OCI-M2 (cell line): ENCODE measurements at regions not wholly inside any gene's neighbourhood (a gene's known extent, or its start where the extent isn't known, plus 50 kb on each side); places are given as distances from the start of the nearest gene placed in this dataset.

Experiments used
- DNase-seq: peaks from one replicate; lab custom pipeline; 2025; ENCODE audit not compliant: unreplicated experiment; lab: John Stamatoyannopoulos, UW

GRCh38 chr2:120785228-120785966 is 49.7 kb downstream of the GLI2 start:
- no peak for DNase-seq

- no peak for DNase-seq
Measured at GRCh38 chr2:120786038-120786960, 50.6 kb downstream of the GLI2 start.

- no peak for DNase-seq
Measured at GRCh38 chr2:120787111-120787821, 51.6 kb downstream of the GLI2 start.

DNA sequence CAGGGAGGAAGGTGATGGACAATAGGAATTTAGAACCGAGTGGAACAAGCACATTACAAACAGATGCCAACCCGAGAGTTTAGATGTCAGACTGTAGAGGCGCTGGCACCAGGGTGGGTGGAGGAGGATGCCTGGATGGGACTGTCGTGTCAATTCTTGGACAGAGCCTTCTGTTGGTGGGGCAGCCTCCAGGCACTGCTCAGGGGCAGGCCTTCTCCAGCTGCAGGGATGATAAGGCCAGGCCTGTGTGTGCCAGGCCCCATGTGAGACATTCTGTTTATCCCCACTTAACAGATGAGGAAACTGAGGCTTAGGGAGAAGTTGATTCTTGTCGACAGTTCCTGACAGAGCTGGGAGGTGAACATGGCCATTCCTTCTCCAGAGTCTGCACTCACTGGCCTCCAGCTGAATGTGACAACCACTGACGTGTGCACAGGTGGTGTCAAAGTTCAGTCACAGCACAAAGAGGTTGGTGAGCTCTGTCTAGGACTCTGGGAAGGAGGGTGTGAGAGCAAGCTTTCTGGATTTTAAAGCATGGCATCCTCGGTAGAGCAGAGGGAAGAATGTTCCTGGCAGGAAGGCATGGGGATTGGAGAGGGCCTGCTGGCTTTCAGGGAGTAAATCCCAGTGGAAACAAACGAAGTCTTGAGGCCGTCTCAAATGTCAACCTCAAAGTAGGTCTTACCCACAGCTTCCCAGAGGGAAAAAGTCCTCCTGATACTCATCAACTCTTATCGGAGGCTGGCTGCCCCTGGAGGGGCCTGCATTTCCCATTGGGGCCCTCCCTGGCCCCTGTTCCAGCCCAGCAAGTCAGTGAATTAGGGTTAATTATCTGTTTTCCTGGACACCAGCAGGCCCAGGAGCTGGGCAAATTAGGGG is 52.4 kb downstream of the GLI2 start:
- DNase-seq = no peak

DNA sequence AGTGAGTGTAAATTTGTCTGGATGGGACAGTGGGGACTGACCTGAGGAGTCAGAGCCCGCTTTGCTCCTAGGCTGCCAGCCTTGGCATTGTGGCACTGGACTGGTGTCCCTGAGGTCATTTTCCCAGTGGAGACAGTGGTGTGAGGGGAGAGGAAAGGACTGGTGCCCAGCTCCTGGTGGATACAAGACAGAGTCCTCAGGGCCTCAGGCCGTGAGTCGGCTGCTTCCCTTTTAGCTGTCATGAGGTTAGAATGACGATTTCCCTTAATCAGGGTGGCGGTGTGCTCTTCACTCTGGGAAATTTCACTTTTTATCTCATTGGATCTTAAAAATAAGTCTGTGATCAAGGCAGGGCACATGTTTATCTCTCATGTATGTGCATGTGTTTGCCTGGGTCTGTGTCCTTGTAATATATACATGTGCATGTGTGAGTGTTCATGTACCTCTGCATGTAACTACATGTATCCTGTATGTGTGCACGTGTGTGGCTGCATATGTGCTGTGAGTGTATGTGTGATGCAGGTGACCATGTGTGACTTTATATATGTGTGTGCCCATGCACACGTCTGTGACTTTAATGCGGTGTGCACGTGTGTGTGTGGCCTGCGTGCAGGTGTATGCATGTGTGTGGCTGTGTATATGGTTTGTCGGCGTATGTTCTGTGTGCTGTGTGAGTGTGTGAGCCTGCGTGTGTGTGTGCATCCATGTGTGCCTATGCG is 55.7 kb downstream of the GLI2 start:
- DNase-seq = no peak

DNA sequence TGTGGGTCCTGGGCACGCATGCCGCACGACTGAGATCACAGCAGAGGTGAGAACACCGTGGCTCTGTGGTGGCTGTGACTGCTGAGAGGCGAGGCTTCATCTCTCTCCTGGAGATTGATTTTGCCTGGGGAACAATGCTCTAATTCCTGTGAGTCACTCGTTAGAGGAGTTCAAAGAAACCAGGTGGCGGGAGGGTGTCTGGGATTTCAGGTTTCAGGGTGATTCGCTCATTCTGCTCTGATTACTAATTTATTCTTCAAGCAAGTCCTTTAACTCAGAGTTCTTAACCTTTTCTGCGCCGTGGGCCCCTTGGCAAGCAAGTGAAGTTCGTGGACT is 56.3 kb downstream of the GLI2 start:
- DNase-seq = no peak

DNA sequence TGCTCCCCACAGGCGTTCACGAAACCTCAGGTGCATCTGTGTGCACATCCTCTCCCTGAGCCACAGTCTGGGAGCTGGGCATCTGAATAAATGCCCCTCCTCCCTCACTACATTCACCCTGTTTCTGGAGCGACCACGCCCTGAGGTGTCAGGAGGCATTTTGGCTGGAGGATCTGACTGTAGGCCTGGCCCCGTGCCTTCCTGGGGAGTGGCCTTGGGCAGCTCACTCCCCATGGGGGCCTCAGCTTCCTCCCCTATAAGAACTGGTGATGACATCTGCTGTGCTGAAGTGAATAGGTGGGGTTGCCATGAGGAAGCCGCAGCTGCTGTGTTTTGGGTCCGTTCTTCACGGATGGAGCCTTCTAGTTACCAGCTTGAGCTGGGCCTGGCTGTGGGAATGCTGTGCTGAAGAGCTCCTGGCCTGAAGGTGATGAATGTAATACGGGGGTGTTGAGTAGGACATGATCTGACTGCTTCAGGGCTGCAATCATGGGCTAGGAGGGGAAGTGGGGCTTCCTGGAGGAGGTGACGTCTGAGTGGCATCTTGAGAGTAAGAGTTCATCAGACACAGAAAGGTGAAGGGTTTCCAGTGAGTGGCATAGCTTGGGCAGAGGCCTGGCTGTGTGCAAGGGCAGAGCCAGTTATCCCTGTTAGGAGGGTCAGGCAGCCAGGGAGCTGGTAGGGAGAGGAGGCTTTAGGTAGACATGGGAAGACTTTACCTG is 58.2 kb downstream of the GLI2 start:
- DNase-seq = no peak

DNA sequence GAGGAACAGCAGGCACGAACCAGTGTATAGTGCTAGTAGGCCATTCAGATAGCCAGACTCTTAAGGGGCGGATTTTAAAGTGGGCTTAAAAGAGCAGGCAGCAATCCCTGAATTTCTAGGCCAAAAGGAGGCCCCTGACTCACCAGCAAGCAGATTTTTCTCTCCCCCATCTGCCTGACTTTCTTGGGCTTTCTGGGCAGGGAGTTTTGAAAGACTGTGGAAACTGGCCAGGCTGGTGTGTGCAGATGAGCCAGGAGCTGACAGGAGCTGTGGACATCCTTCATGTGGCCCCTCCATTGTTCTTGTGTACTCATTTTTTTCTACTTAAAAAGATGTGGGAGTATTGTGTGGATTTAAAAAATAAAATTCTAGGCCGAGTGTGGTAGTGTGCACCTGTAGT is 59.0 kb downstream of the GLI2 start:
- no peak for DNase-seq

- DNase-seq = no peak
Measured at GRCh38 chr2:120796094-120796493, 60.4 kb downstream of the GLI2 start.

- no peak for DNase-seq
Measured at GRCh38 chr2:120797421-120798221, 62.0 kb downstream of the GLI2 start.

DNA sequence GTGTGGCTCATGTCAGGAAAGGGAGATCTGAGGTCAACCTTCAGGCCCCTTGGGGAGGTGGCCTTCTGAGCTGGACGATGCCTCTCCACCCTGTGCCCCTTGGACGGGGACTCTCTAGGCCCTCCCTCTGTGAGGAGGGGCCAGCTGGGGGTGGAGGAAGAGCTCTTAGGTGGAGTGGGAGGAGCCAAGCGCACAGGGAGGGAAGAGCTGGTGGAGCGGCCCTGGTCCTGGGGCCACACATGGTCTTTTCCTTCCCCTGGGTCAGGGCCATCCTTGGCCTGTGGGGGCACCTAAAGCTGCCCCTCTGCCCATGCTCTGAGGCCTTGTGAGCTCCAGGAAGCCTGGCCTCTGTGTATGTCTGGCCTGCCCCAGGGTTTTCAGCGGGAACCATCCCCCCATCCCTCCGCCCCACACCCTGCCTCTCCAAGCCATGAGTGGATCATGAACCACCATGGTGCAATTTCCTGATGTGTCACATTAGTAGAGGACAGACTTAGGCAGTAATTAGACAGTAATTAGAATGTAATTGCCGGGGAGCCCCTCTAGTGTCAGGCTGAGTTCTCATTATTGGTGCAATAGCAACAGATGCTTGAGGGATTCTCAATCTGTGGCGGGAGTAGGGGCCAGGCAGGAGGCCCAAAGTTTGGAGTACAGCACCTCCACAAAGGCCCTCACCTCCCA is 63.0 kb downstream of the GLI2 start:
- DNase-seq = no peak

DNA sequence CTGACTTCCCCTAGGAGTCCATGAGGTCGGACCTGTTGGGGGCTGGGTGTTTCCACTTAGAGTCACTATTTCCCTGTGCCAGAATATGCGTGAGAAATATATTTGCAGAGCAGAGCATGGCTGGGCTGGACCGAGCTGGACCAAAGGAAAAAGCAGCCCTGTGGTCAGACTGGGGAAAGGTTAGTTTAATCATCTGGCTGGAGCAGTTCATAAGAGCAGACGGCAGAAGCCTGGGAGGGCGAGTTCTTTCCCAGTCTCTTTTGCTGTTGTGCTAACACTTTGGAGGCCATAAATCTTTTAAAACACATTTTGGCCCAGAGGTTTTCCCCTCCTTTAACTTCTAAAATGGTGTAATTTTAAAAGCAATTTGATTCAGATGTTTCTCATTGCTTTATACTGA is 66.5 kb downstream of the GLI2 start:
- DNase-seq = no peak

DNA sequence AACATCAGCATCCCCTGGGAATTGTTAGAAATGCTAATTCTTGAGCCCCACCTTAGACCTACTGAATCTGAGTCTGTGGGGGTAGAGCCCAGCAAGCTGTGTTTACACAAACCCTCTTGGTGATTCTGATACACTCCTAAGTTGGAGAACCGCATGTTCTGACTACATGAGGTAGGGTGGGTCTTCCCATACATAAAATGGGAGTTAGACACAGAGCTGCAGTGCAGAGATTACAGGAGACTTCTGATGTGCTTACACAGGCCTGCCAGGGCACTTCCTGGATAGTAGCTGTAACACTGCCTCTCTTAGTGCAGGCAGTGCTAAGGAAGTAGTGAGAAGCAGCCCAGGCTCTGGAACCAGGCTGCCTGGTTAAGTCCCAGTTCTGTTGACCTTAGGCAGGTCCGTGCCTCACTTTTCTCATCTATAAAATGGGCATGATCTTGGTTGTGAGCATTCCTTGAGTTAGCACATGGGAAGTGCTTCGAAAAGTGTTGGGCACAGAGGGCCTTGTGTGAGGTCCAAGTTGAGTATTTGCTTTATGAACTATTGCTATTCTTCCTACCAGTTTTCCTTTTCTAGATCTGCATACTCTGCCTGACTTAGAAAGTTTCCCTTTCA is 67.3 kb downstream of the GLI2 start:
- DNase-seq = no peak

DNA sequence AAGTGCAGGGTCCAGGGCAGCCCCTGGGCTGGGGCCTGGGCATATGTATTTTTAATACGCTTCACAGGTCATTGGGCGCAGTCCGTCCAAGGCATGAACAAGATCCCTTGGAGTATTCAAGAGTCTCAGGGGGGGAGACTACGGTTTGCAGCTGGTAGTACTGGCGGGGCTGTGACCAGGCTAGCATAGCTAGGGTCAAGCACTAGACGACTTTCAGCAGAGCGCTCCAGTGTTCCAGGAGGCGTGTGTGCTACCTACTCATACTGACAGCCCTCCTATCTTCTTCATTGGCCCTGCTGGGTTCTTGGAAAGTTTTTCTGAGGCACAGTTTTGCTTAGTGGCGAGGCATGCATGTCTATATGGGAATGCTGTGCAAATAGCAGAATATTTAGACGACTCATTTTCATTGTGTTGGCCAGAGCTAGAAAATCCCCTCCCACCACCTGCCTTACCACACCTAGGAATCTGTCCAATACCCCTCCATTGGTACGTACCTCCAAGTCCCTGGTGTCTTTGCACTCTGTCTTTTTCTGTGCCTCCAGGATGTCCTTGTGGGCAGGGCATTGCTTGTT is 68.2 kb downstream of the GLI2 start:
- DNase-seq = no peak

GRCh38 chr2:120804459-120804858 is 68.8 kb downstream of the GLI2 start:
- no peak for DNase-seq

- no peak for DNase-seq
Measured at GRCh38 chr2:120805011-120805410, 69.3 kb downstream of the GLI2 start.

- DNase-seq = no peak
Measured at GRCh38 chr2:120805602-120806001, 69.9 kb downstream of the GLI2 start.
